H9 (cell line): ENCODE measurements at regions not wholly inside any gene's neighbourhood (a gene's known extent, or its start where the extent isn't known, plus 50 kb on each side); places are given as distances from the start of the nearest gene placed in this dataset.

ENCODE experiments used
- DNase-seq: peaks from one replicate; pipeline ENCODE4 v3.0.0-alpha.2; 2017
- H2AFZ ChIP-seq: one replicate; pipeline ENCODE4 v1.6.1; 2013; ENCODE audit warnings: mild to moderate bottlenecking, low read length, control low read depth, moderate library complexity
- H2AK5ac ChIP-seq: 2 replicates; pipeline ENCODE4 v1.6.1; 2013; ENCODE audit warnings: low read length, control low read depth, mixed read lengths; ENCODE audit not compliant: insufficient read length
- H2BK120ac ChIP-seq: one replicate; pipeline ENCODE4 v1.6.1; 2013; ENCODE audit warnings: low read depth, mild to moderate bottlenecking, low read length, control low read depth, inconsistent platforms; ENCODE audit not compliant: poor library complexity, severe bottlenecking
- H2BK12ac ChIP-seq: 2 replicates; pipeline ENCODE4 v1.6.1; 2013; ENCODE audit warnings: low read length, control low read depth, mixed read lengths, low read depth; ENCODE audit not compliant: insufficient read length
- H2BK15ac ChIP-seq: 2 replicates; pipeline ENCODE4 v1.6.1; 2013; ENCODE audit warnings: low read depth, low read length, control low read depth
- H2BK20ac ChIP-seq: one replicate; pipeline ENCODE4 v1.6.1; 2013; ENCODE audit warnings: low read depth, mild to moderate bottlenecking, low read length, control low read depth, inconsistent platforms; ENCODE audit not compliant: poor library complexity, severe bottlenecking
- H2BK5ac ChIP-seq: 2 replicates; pipeline ENCODE4 v1.6.1; 2013; ENCODE audit warnings: low read length, control low read depth, mixed read lengths; ENCODE audit not compliant: insufficient read length
- H3K14ac ChIP-seq: 2 replicates; pipeline ENCODE4 v1.6.1; 2013; ENCODE audit warnings: low read length, control low read depth; ENCODE audit not compliant: insufficient read depth
- H3K18ac ChIP-seq: 2 replicates; pipeline ENCODE4 v1.6.1; 2013; ENCODE audit warnings: low read depth, mild to moderate bottlenecking, mixed read lengths, low read length, control low read depth; ENCODE audit not compliant: insufficient read length
- H3K23ac ChIP-seq: 2 replicates; pipeline ENCODE4 v1.6.1; 2013; ENCODE audit warnings: low read length, control low read depth, mixed read lengths, low read depth; ENCODE audit not compliant: insufficient read length
- H3K23me2 ChIP-seq: 2 replicates; pipeline ENCODE4 v1.6.1; 2013; ENCODE audit warnings: low read depth, mild to moderate bottlenecking, mixed read lengths, low read length, control low read depth; ENCODE audit not compliant: insufficient read length, poor library complexity, severe bottlenecking
- H3K27ac ChIP-seq: 2 replicates; pipeline ENCODE4 v1.5.1; 2013; ENCODE audit warnings: low read length, control low read depth, mixed read lengths, low read depth; ENCODE audit not compliant: insufficient read length
- H3K27me3 ChIP-seq: 2 replicates; pipeline ENCODE4 v1.6.1; 2013; ENCODE audit warnings: low read length, control low read depth, inconsistent platforms; ENCODE audit not compliant: insufficient read depth
- H3K4ac ChIP-seq: 2 replicates; pipeline ENCODE4 v1.6.1; 2013; ENCODE audit warnings: low read depth, mild to moderate bottlenecking, control low read depth, inconsistent platforms, low read length, moderate library complexity
- H3K4me1 ChIP-seq: 2 replicates; pipeline ENCODE4 v1.6.1; 2013; ENCODE audit warnings: low read length, control low read depth, inconsistent platforms; ENCODE audit not compliant: insufficient read depth
- H3K4me2 ChIP-seq: 2 replicates; pipeline ENCODE4 v1.6.1; 2013; ENCODE audit warnings: low read length, control low read depth, mixed read lengths; ENCODE audit not compliant: insufficient read length, insufficient read depth
- H3K56ac ChIP-seq: 2 replicates; pipeline ENCODE4 v1.6.1; 2013; ENCODE audit warnings: low read depth, mild to moderate bottlenecking, mixed read lengths, low read length, control low read depth; ENCODE audit not compliant: insufficient read length
- H3K79me1 ChIP-seq: 2 replicates; pipeline ENCODE4 v1.6.1; 2013; ENCODE audit warnings: low read depth, mild to moderate bottlenecking, moderate library complexity, low read length, control low read depth, inconsistent platforms; ENCODE audit not compliant: insufficient read depth, poor library complexity, severe bottlenecking
- H3K79me2 ChIP-seq: 2 replicates; pipeline ENCODE4 v1.6.1; 2013; ENCODE audit warnings: low read length, control low read depth, inconsistent platforms; ENCODE audit not compliant: insufficient read depth
- H3K9ac ChIP-seq: 2 replicates; pipeline ENCODE4 v1.6.1; 2013; ENCODE audit warnings: low read length, control low read depth, mixed read lengths; ENCODE audit not compliant: insufficient read length; ENCODE audit errors: extremely low read depth
- H3K9me3 ChIP-seq: one replicate; pipeline ENCODE4 v1.6.1; 2013; ENCODE audit warnings: low read depth, low read length, inconsistent platforms; ENCODE audit not compliant: control insufficient read depth
- H3T11ph ChIP-seq: one replicate; pipeline ENCODE4 v1.6.1; 2013; ENCODE audit warnings: mild to moderate bottlenecking, low read length, control low read depth, inconsistent platforms
- H4K20me1 ChIP-seq: one replicate; pipeline ENCODE4 v1.6.1; 2013; ENCODE audit not compliant: control insufficient read depth, insufficient read length, insufficient read depth
- H4K5ac ChIP-seq: 2 replicates; pipeline ENCODE4 v1.6.1; 2013; ENCODE audit warnings: low read depth, mild to moderate bottlenecking, mixed read lengths, low read length, control low read depth; ENCODE audit not compliant: insufficient read length
- H4K8ac ChIP-seq: replicated peaks from 2 replicates; pipeline ENCODE4 v1.6.1; 2013; ENCODE audit warnings: low read length, control low read depth, mixed read lengths, low read depth; ENCODE audit not compliant: insufficient read length
- H4K91ac ChIP-seq: 2 replicates; pipeline ENCODE4 v1.6.1; 2013; ENCODE audit warnings: low read depth, mild to moderate bottlenecking, moderate library complexity, mixed read lengths, low read length, control low read depth; ENCODE audit not compliant: insufficient read length
- H3K27ac Mint-ChIP-seq, 3 experiments: 2 replicates in 2 of 3; 3 replicates in 1 of 3; pipeline ENCODE4 v1.8.0; 2020 to 2021; ENCODE audit warnings: mixed read lengths in 3 of 3, mild to moderate bottlenecking in 1 of 3, moderate library complexity in 1 of 3
- H3K27me3 Mint-ChIP-seq: 2 replicates; pipeline ENCODE4 v1.8.0; 2021; ENCODE audit warnings: low read depth, mild to moderate bottlenecking, moderate library complexity, mixed read lengths
- H3K36me3 Mint-ChIP-seq, 3 experiments: 2 replicates in 2 of 3; 3 replicates in 1 of 3; pipeline ENCODE4 v1.8.0; 2020 to 2021; ENCODE audit warnings: low read depth in 3 of 3, mixed read lengths in 3 of 3; ENCODE audit not compliant: insufficient read depth in 1 of 3
- H3K4me1 Mint-ChIP-seq, 2 experiments: 2 replicates each; pipeline ENCODE4 v1.8.0; 2020; ENCODE audit warnings: mixed read lengths in 2 of 2
- H3K4me3 Mint-ChIP-seq, 2 experiments: 2 replicates in 1 of 2; 3 replicates in 1 of 2; pipeline ENCODE4 v1.8.0; 2020 to 2021; ENCODE audit warnings: mild to moderate bottlenecking in 2 of 2, mixed read lengths in 2 of 2, moderate library complexity in 1 of 2
- H3K9me3 Mint-ChIP-seq, 2 experiments: 2 replicates in 1 of 2; 3 replicates in 1 of 2; pipeline ENCODE4 v1.8.0; 2020; ENCODE audit warnings: mild to moderate bottlenecking in 2 of 2, mixed read lengths in 2 of 2, moderate library complexity in 1 of 2
- WGBS: extraction: QIAGEN DNeasy Blood & Tissue Kit; methylation state at CpG from one replicate; pipeline ENCODE4 v1.1.7; 2013; ENCODE audit warnings: missing lambda C conversion rate, low lambda C conversion rate, mixed read lengths; ENCODE audit not compliant: insufficient read length; ENCODE audit errors: extremely low coverage; 5-methylcytosine and 5-hydroxymethylcytosine counted together
- TF ChIP-seq, protein P1 (sequence below): fragments of 200-600 bp; sonication (generic); conservative IDR thresholded peaks from 3 replicates; pipeline ENCODE4 v1.8.0; 2021; ENCODE audit warnings: antibody characterized with exemption, mild to moderate bottlenecking

DNA sequence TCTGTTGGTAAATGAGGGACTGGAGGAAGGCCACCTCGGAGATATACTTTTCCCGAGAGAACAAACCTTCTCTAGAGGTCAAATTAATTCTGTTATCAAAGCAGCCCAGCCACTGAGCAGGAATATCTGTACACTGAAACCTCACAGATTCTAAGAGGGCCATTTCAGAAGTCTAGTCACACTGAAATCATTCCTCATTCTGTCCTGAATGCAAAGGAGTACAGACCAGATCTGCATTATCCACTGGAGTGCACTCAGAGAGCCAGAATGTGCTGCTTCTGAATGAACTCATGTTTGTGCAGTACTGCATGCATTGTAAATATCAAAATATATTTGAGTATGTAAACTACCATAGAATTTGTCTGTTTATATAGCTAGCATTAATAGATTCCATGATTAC lies 278.3 kb upstream of the FSTL5 start:
- Histone ChIP-seq H4K91ac (no peak overlapping the region), H3K14ac (no peak overlapping the region), H2BK15ac (no peak overlapping the region), H2BK12ac (no peak overlapping the region), H3K79me1 (no peaks in the 10 kb centered on the region), H3K9me3 (no peaks in the 10 kb centered on the region), H3T11ph (no peak overlapping the region), H2AFZ (no peak overlapping the region), H3K4me2 (no peak overlapping the region), H4K20me1 (no peaks in the 10 kb centered on the region), H3K9ac (no peak overlapping the region), H3K79me2 (no peaks in the 10 kb centered on the region), H3K27ac (no peak overlapping the region), H3K4ac (no peak overlapping the region), H2BK20ac (no peak overlapping the region), H3K56ac (no peak overlapping the region), H3K27me3 (no peaks in the 10 kb centered on the region), H4K5ac (no peak overlapping the region), H3K4me1 (no peaks in the 10 kb centered on the region), H3K23ac (no peak overlapping the region), H3K23me2 (no peaks in the 10 kb centered on the region), H4K8ac (no peak overlapping the region), H2AK5ac (no peak overlapping the region), H2BK120ac (no peak overlapping the region), H2BK5ac (no peak overlapping the region), H3K18ac (no peak overlapping the region)
- H3K27me3 Mint-ChIP-seq: peaks cover 2% of the 10 kb centered on the region; the same call in 1 of the 2 replicates
- no peaks in the 10 kb centered on the region for H3K9me3 Mint-ChIP-seq
- no CpG with 5 or more reads among the region's 2 CpGs for WGBS
- DNase-seq: no peak
- no peak overlapping the region for H3K4me3 Mint-ChIP-seq
- no peaks in the 10 kb centered on the region for H3K4me1 Mint-ChIP-seq
- H3K36me3 Mint-ChIP-seq: no peaks in the 10 kb centered on the region
- TF ChIP-seq, protein P1, sequence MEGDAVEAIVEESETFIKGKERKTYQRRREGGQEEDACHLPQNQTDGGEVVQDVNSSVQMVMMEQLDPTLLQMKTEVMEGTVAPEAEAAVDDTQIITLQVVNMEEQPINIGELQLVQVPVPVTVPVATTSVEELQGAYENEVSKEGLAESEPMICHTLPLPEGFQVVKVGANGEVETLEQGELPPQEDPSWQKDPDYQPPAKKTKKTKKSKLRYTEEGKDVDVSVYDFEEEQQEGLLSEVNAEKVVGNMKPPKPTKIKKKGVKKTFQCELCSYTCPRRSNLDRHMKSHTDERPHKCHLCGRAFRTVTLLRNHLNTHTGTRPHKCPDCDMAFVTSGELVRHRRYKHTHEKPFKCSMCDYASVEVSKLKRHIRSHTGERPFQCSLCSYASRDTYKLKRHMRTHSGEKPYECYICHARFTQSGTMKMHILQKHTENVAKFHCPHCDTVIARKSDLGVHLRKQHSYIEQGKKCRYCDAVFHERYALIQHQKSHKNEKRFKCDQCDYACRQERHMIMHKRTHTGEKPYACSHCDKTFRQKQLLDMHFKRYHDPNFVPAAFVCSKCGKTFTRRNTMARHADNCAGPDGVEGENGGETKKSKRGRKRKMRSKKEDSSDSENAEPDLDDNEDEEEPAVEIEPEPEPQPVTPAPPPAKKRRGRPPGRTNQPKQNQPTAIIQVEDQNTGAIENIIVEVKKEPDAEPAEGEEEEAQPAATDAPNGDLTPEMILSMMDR: no peak
- no peak overlapping the region for H3K27ac Mint-ChIP-seq
